ENCODE measurements at regions not wholly inside any gene's neighbourhood (a gene's known extent, or its start where the extent isn't known, plus 50 kb on each side); places are given as distances from the start of the nearest gene placed in this dataset.

DNA sequence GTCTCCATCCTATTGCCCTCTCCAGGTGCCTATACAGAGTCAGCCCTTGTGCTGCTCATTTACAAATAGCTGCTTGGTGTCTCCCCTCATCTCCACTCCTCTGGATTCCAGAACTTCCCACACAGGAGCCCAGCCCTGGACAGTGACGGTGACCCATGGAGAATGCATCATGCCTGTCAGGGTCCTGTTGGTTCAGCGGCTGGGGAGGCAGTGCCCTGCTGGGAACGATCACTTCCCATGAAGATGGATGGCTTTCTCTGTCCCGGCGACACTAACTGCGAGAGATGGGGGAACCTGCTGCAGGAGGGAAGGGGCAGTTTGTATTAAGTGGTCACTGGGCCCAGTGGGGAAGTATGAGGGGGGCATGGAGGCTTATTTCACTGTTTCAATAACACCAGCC, 395.0 kb upstream of the TBX3 start:
- DNase-seq (ENCODE audit: low spot score), result no peak

DNA sequence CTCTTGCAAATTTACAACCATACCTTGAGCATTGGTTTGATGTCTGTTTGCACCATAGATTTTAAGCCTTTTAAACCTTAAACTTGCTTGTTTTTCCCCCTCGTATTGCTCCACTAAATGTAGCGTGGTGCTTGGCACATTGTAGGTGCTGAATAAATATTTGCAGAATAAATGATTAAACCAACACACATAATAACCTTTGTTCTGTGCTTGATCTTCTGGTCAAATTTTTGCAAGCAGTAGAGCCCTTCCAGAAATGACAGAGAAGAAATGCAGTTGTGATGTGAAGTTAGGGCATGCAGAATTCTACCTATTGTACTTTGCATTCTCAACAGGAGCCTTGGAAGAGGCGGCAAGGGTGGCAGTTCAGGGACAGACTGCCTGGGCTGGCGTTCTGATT, 394.4 kb upstream of the TBX3 start:
- no peak for DNase-seq (ENCODE audit: low spot score)

DNA sequence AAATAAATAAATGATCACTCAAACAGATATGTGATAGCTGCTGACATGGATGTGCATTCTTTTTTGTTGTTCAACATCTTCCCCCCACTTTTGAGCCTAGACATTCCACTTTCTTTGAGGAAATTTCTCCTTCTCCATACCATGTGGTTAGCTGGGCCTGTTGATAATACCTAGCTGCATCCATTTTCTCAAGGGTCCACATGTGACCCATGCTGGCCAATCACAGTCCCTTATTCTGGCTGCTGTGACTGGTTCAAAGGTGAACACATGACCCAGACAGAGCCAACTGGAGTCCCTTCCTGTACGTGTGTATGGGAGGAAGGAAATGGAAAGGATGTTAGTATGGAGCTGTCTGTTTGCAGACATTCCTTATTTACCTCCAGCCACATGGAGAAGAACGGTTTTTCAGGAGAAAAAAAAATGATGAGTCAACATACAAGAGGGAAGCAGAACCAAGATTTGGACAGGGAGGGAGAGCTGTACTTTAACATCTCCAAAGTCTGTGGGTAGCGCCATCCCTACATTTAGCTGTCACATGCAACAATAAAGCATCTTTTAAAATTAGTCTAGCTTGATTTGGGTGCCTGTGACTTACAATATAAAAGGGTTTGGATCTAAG, 391.7 kb upstream of the TBX3 start:
- no peak for DNase-seq (ENCODE audit: low spot score)

DNA sequence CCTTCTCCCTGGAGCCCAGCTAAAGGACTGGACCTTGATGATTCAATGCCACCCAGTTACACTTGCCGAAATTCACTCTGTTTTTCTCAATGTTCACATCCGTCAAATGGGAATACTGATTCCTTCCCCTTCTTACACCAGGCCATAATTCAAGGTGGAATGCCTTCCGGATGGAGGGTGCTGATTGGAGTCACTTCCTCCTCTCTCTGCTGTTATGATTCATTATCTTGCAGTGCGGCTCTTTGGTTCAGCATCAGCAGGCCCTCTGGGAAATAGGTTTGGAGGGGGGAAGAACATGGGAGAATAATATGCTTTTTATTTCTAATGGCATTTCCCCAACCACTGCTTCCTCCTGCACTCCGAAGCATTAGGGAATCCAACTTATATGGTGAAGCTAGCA, 390.6 kb upstream of the TBX3 start:
- no peak for DNase-seq (ENCODE audit: low spot score)

DNA sequence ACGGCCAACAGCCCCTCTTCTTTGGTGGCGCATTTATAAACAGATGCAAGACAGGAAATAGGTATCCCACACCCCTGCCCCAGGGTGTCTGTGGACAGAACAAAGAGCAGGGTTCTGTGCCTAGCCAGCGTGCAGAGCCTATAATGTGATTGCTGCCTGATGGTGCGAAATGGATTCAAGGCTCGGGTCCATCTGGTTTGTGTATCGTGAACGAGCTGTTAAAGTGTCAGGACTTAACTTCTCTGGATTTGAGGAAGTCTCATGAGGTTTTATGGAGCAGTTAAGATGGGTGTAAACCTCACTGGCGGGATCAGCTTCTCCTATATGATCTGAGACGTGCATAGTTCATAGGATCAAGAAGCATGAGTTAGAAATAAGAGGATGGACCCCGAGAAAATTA, 388.7 kb upstream of the TBX3 start:
- DNase-seq (ENCODE audit: low spot score), result no peak

DNA sequence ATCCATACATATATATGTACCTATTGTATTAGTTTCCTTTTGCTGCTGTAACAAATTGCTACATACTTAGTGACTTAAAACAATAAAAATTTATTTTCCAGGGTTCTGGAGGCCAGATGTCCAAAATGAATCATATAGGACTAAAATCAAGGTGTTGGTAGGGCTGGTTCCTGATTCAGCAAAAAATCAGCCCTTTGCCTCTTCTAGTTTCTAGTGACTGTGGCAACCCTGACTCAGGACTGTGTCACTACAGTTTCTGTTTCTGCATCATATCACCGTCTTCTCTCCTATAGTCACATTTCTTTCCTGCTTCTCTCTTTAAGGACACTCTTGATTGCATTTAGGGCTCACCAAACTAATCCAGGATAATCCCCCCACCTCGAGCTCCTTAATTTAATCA, 386.3 kb upstream of the TBX3 start:
- DNase-seq (ENCODE audit: low spot score), result no peak

DNA sequence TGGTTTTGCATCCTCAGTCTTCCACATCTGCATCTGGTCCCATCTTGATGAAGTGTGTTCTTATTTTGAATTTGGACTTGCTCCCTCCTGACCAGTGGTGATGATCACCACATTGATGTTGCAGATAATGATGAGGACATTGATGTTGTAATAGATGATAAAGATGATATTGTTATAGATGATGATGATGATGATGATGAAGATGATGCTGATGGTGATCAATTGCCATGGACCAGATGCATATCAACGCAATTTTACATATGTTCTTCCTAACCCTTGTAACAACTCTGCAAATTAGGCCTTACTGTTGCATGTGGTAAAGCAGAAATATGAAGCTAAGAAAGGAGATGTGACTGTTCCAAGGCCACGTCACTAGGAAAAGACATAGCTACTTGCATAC, 380.3 kb upstream of the TBX3 start:
- no peak for DNase-seq (ENCODE audit: low spot score)

DNA sequence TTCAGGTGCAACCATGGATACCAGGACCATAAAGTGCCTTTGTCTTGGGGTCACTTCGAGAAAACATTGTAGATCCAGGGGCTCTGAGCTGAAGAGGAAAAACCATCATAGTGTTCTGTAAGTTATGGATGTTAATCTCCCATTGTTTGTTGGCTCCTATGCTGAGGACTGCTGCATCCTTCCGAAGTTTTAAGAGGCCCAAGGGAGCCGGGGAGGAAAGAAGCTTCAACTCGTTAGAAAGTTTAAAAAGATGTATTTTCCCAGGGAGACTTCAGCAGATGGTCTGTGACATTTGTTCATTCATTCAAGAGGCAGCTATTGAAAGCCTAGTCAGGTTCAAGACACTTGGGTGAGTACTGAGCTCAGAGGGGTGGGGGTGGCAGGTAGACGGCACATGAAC, 378.8 kb upstream of the TBX3 start:
- no peak for DNase-seq (ENCODE audit: low spot score)

DNA sequence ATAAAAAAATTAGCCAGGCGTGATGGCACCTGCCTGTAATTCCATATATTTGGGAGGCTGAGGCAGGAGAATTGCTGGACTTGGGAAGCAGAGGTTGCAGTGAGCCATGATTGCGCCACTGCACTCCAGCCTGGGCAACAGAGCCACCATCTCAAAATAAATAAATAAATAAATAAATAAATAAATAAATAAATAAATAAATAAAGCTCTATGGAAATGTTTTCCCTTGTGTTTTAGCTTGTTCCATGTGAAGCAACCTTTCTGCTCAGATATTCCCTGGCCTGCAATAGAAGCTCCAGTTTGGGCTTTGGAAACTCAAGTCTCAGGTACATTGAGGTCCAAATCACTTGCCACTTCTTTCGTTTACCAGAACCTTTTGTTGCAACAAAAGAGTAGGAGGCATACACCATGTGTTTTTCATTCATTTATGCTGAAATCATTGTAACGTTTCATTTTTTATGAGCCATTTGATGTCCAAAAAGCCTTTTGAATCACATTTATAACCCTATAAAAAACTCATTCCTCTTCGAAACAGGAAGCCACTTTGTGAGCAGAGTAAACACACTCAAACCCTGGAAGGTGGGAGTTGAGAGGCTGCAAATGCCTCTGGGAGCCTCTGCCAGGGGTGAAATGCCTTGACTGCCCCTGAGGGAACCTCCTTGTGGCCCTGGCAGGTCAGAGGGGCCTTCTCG, 376.6 kb upstream of the TBX3 start:
- no peak for DNase-seq (ENCODE audit: low spot score)

DNA sequence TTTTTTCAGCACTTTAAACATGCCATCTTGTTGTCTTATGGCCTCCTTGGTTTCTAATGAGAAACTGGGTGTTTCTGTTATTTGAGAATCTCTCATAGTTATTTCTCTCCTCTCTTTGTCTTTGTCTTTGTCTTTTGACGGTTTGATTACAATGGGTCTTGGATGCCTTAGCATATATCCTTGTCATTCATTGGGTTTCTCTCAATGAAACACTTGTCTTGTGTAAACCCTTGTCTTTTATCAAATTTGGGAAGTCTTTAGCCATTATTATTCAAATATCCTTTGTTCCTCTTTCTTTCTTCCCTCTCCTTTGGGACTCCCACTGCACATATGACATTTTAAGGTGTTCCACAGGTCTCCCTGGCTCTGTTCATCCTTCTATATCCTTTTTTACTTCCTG, 373.5 kb upstream of the TBX3 start:
- DNase-seq (ENCODE audit: low spot score), result no peak

DNA sequence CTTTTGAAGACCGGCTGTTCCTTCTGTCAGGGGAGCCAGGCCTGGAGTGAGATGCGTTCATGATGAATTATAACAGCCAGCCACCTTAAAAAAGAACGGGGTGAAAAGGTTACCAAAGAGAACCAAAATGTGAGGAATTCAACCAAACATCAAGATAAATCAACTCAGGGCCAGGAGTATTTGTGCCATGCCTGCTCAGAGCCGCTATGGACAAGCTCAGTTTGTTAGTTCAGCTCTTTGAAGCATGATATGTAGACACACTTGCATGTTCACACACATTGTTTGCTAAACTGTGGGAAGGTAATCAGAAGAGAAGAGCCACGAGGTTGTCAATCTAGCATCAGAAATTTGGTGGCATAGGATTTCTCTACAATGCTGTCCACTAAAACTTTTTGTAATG, 367.4 kb upstream of the TBX3 start:
- no peak for DNase-seq (ENCODE audit: low spot score)

DNA sequence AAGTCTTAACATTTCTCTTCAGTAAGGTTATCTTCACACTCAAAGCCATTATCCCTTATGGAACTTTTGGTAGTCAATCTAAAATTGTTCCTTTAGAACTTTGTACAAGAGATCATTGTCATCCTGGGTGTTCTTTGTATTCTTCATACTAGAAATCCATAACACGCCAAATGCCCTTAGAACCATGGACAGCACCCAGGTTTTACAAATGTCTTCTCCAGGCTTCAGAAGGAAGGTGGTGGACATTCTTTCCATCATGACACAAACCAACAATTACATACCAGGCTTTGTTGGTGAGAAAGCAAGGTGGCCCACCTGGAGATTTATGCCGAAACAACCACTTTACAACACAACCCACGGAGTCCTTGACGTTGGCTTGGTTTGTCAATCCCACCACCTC, 365.6 kb upstream of the TBX3 start:
- DNase-seq (ENCODE audit: low spot score), result no peak

DNA sequence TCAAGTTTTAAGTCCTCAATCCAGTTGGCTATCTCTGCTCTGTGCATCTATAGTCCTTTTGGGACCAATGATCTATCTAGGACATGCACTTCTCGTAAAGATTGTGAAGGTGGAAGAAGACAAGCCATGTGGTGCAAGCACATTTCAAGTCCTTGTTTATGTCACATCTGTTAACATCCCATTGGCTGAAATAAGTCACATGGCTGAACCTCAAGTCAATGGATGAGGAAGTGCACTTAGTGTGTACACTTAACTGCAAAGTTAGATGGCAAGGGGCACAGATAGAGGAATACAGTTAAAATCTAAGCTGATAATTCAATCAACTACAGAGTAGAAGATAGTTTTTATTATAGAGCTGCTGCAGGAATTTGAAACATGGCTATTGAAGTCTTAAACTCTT, 362.8 kb upstream of the TBX3 start:
- DNase-seq (ENCODE audit: low spot score), result no peak

DNA sequence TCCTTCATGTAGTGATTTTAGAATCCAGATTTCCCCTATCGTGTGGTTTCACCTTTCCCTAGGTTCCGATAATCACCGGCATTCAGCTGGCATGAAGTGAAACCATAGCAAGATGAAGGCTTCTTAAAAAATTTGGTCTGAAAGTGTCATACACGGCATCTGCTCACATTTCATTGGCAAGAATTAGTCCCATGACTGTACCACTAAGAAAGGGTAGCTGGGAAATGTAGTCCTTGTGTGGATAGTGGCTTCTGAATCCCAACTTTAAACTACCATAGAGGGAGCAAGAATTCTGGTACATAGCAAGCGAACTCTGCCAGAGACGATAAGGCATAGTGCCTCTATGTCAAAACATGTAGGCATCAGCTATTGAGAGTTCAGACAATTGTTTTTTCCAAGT, 360.1 kb upstream of the TBX3 start:
- peak; percentile 25 for DNase-seq (ENCODE audit: low spot score)

DNA sequence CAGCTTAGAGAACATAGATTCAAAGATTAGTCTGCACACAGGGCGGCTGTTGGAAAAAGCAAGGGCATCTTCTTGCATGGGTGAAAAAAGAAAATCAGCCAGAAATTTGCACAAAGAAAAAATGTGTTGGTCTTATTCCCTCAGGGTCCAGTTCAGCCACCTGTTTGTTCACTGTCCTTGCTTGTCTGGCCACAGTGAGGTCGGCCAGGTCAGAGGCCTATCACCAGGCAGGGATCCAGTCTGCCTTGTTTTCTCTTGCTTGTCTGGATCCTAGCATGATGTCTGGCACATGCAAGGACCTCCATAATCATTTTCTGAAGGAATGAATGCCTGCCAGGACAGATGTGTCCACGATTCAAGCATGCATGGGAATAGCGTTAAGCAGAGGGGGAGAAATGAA, 359.1 kb upstream of the TBX3 start:
- DNase-seq (ENCODE audit: low spot score), result no peak

DNA sequence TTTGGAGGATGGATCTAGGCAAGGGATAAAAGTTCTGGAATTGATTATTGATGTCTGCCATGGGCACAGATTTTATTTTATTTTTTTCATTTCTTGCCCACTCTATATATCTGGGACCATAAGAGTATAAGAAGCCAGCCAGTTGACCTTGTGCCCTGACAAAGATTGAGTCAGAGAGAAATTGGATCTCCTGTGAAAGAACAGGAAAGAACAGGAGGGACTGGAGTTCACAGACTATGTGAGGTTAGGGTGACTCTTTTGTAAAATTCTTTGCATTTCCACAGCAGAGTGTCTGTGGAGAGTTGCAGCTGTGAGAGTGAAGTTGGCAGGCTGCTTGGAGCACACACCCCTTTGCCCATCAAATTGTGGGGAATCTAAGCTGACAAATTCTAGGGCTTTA, 358.4 kb upstream of the TBX3 start:
- no peak for DNase-seq (ENCODE audit: low spot score)

DNA sequence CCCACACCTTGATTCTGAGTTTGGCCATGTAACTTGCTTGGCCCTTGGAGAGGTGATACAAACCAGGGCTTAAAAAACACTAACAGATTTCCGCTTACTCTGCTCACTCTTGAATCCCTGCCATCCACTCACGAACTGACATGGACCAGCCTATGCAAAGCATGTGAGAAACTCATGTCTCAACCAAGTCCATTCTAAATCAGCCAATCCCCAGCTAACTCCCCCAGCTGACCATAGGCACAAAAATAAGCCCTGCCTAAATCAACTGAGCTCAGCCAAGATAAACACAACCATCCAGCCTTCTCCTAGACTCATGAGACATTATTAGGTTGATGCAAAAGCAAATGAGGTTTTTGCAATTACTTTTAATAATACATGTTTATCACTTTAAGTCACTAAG, 353.9 kb upstream of the TBX3 start:
- no peak for DNase-seq (ENCODE audit: low spot score)

DNA sequence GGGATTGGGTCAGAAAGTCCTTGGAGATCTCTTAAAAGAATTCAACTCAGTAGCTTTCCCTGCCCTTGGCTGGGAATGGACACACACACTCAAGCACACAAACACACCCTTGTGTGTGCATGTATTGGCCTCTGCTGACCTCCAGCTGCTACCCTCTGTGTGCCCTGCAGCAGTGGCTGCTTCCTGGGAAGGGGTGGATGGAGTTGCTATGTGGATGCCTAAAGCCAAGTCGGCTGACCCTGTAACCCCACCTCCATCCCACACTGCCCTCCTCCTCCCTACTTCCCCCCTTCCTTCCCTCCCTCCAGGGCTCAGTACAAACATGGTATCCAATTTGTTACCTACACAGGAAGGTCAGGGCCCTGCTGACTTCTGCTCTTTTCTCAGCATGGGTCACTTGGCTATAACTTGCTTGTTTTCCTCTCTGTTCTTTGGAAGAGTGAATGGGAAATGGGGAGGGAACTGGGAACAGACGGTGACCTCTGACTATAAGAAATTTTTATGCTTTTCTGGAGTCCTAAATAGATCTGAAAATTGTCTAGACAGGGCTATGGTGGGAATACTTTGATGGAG, 351.6 kb upstream of the TBX3 start:
- DNase-seq (ENCODE audit: low spot score), result no peak

DNA sequence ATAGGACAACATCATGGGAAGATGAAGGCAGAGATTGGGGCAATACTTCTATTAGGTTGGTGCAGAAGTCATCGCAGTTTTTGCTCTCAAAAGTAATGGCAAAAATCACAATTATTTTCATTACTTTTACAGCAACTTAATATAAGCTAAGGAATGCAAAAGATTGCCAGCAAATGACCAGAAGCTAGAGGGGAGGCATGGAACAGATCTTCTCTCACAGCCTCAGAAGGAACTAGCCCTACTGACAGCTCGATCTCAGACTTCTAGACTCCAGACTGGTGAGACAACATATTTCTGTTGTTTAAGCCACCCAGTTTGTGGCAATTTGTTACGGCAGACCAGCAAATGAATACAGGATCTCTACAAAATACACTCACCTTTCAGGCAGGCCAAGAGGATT, 348.5 kb upstream of the TBX3 start:
- no peak for DNase-seq (ENCODE audit: low spot score)

DNA sequence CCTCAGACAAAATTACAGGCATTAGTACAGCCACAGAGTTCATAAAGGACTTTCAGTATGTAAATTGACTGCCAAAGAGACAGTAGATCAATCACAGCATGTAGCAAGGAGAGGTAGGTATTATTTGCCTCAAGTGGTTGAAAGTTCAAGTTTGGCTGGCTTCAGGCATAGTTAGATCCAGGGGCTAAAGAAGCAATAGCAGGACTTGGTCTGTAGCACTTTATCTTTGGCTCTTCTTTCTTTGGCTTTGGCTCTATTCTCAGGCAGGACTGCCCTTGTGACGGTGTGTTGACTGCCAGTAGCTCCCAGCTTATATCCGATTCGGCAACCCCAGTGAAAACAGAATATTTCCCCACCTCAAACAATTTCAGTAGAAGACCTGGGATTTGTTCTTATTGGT, 346.0 kb upstream of the TBX3 start:
- no peak for DNase-seq (ENCODE audit: low spot score)

DNA sequence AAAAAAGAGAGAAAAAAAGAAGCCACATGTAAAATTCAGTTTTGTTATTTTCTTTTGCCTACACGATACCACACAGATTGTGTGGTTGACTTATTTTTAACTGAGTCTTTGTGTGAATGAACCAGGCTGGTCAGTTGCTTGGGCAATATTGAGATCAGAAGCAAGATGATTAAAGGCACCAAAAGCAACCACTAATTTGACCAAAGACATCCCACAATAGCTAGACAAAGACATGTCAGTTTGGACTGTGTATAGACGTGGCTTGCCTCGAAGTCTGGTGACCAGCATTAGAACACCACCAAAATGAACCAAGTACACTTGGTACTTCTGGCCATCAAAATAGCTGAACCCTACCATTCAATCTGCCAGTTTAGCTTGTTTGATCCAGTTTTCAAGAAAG, 340.6 kb upstream of the TBX3 start:
- DNase-seq (ENCODE audit: low spot score), result no peak

DNA sequence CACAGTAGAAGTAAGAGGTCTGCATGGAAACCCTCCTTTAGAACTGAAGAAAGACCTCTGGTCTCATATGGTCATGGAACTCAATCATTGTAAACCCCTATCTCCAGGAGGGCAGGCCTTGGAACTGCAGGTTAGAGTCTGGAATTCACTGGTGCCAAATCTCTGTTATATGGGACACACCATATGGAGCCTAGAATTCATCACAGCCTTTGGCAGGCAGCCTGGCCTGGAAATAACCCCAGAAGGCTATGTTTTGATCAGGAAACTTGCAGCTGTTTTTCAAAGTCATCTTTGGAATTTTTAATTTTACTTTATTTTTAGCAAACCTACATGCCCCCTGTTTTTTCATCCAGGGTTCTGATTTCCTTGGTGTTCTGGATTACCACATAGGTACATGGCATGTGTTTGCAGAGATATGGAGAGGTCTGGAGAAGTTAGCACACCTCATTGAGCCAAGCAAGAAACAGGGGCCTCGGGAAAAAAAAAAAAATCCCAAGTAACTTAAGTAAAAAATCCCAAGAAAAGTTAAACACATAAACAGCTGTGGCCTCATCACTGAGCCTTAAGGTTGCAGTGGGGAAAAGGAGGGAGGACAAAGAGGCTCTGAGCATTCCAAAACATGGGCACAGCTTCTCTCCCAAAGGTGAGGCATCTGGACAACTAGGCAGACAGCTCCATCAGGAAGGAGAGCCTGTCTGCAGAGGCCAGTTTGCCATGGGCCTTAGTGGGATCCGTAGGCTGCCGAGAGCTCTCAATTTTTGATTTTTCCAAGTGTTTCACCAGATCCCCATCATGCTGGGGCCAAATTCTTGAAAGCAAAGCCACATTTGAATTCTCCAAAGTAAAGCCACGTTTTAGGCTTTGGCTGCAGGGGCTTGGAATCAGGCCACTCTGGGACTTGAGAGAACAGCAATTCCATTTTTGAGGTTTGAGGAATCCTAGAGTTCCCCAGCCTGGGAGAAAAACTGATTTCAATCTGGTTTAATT, 339.6 kb upstream of the TBX3 start:
- no peak for DNase-seq (ENCODE audit: low spot score)

DNA sequence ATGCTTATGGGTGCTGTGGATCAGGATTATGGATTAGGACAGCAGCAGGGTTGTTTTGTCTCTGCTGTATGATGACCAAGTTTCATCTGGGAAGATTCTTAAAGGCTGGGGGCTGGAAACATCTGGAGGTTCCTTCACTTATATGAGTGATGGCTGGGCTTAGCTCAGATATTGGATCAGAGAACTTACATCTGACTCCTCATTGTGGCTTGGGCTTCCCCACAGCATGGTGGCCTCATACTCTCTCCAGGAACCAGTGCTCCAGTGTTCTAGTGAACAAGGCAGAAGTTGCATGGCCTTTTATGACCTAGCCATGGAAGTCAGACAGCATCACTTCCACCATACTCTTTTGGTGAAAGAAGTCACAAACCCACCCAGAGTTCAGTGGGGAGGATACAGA, 336.1 kb upstream of the TBX3 start:
- no peak for DNase-seq (ENCODE audit: low spot score)

All from iPS-NIHi11 (cell line).